Osteocyte (in vitro differentiated cells): ENCODE measurements at regions not wholly inside any gene's neighbourhood (a gene's known extent, or its start where the extent isn't known, plus 50 kb on each side); places are given as distances from the start of the nearest gene placed in this dataset.
"Not testable (repeated sequence)": the region's sequence is repeated elsewhere in the genome, so short reads cannot be mapped to it uniquely, and the experiment has no call there.

ENCODE experiments used
- DNase-seq: peaks from one replicate; pipeline ENCODE4 v3.0.0; 2021; ENCODE audit warnings: mixed read lengths; ENCODE audit not compliant: unreplicated experiment; ENCODE audit errors: extremely low spot score
- H3K27ac Mint-ChIP-seq: one replicate; pipeline ENCODE4 v1.8.0; 2021; ENCODE audit warnings: mild to moderate bottlenecking, mixed read lengths; ENCODE audit not compliant: unreplicated experiment
- H3K27me3 Mint-ChIP-seq: one replicate; pipeline ENCODE4 v1.8.0; 2021; ENCODE audit warnings: mixed read lengths; ENCODE audit not compliant: unreplicated experiment
- H3K36me3 Mint-ChIP-seq: one replicate; pipeline ENCODE4 v1.8.0; 2021; ENCODE audit warnings: mixed read lengths; ENCODE audit not compliant: unreplicated experiment
- H3K4me1 Mint-ChIP-seq: one replicate; pipeline ENCODE4 v1.8.0; 2021; ENCODE audit warnings: mixed read lengths; ENCODE audit not compliant: unreplicated experiment
- H3K4me3 Mint-ChIP-seq: one replicate; pipeline ENCODE4 v1.8.0; 2021; ENCODE audit warnings: mild to moderate bottlenecking, moderate library complexity, mixed read lengths; ENCODE audit not compliant: unreplicated experiment
- H3K9me3 Mint-ChIP-seq: one replicate; pipeline ENCODE4 v1.8.0; 2021; ENCODE audit warnings: mixed read lengths; ENCODE audit not compliant: unreplicated experiment
- TF ChIP-seq, protein P1 (sequence below): fragments of 200-600 bp; sonication (generic); IDR thresholded peaks from 2 replicates; pipeline ENCODE4 v1.5.0; 2021; ENCODE audit warnings: antibody characterized with exemption, mild to moderate bottlenecking, moderate library complexity

DNA sequence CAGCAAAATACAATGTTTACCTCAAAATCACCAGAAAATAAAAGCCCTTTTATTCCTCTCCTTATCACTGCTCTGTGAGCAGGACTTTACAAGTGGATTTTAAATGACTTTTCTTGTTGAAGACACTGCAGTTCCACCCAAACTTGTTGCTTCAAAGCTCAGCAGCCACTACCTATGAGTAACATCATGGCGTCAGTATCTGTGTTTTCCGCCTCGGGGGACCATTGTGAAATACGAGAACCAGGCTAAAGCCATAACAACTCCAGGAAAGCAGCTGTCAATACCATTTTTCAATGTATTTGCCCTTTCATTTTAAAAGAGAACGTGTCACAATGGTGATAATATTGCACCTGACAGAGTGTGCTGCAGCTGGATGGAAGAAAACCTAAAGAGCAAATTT is 284.0 kb upstream of the RNF32 start:
- Mint-ChIP-seq H3K4me3 (no peak overlapping the region), H3K4me1 (no peaks in the 10 kb centered on the region), H3K36me3 (no peaks in the 10 kb centered on the region), H3K27ac (no peak overlapping the region), H3K9me3 (peaks cover 18% of the 10 kb centered on the region), H3K27me3 (no peaks in the 10 kb centered on the region)
- no peak for DNase-seq
- TF ChIP-seq, protein P1, sequence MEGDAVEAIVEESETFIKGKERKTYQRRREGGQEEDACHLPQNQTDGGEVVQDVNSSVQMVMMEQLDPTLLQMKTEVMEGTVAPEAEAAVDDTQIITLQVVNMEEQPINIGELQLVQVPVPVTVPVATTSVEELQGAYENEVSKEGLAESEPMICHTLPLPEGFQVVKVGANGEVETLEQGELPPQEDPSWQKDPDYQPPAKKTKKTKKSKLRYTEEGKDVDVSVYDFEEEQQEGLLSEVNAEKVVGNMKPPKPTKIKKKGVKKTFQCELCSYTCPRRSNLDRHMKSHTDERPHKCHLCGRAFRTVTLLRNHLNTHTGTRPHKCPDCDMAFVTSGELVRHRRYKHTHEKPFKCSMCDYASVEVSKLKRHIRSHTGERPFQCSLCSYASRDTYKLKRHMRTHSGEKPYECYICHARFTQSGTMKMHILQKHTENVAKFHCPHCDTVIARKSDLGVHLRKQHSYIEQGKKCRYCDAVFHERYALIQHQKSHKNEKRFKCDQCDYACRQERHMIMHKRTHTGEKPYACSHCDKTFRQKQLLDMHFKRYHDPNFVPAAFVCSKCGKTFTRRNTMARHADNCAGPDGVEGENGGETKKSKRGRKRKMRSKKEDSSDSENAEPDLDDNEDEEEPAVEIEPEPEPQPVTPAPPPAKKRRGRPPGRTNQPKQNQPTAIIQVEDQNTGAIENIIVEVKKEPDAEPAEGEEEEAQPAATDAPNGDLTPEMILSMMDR, result no peak

DNA sequence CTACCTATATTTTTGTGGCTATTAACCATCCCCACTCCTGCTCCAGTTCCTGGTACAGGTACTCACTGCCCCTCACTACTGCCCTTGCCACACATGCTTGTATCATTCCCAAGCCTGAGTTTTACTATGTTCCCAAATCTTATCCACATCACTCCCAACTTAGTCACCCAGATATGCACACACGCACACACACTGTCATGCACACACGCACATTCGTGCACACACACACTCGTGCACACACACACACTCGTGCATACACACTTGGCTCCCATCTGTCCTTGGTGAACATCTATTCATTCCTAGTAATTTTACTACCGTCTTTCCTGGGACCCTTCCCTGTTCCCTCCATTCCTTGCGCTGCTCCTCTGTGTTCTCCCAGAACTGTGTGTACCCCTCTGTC is 287.2 kb upstream of the RNF32 start:
- H3K27me3 Mint-ChIP-seq, result no peaks in the 10 kb centered on the region
- no peak overlapping the region for H3K4me3 Mint-ChIP-seq
- H3K9me3 Mint-ChIP-seq, result peaks cover 23% of the 10 kb centered on the region
- no peak overlapping the region for H3K27ac Mint-ChIP-seq
- H3K36me3 Mint-ChIP-seq, result no peaks in the 10 kb centered on the region
- no peak for DNase-seq
- no peaks in the 10 kb centered on the region for H3K4me1 Mint-ChIP-seq
- TF ChIP-seq, protein P1, result no peak

DNA sequence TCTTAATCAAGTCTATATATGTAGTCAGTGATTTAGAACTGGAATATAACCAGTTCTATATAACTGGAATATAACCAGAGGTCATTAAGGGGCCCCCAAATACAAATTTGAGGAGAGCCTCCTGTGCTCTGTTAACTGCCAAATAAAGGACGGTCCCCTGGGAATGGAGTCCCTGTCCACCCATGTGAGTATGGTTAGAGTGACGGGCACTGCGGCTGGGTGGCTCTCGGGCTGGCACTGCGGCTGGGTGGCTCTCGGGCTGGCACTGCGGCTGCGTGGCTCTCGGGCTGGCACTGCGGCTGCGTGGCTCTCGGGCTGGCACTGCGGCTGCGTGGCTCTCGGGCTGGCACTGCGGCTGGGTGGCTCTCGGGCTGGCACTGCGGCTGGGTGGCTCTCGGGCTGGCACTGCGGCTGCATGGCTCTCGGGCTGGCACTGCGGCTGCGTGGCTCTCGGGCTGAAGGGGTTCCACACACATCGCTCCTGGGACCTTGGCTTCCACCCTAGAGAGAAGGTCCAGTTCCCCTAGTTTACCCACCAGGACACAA is 292.8 kb upstream of the RNF32 start:
- not testable (repeated sequence) for H3K27ac Mint-ChIP-seq

DNA sequence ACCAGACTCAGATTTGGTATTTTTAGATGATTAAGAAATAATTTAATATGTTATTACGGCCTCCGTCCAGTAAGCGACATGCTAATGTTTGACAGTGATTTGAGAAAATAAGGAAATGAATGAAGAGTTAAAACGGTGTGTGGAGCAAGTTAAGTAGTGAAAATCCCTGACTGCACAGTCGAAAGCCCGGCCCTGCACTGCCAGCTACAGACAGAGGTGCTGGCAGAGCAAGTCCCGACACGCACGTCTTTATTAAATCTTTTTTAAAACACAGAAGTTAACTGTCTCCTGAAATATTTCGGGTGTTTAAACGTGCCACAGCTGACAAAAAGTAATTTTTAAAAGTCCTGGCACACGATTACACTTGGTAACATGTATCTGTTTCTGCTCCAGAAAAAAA is 293.4 kb upstream of the RNF32 start:
- H3K27ac Mint-ChIP-seq, result no peak overlapping the region
- H3K4me3 Mint-ChIP-seq, result no peak overlapping the region
- no peaks in the 10 kb centered on the region for H3K27me3 Mint-ChIP-seq
- DNase-seq, result no peak
- peaks cover 22% of the 10 kb centered on the region for H3K9me3 Mint-ChIP-seq
- no peaks in the 10 kb centered on the region for H3K36me3 Mint-ChIP-seq
- TF ChIP-seq, protein P1, result no peak
- H3K4me1 Mint-ChIP-seq, result no peaks in the 10 kb centered on the region

More for the DNA sequence above, 292.8 kb upstream of the RNF32 start:
- not testable (repeated sequence) for DNase-seq, H3K36me3 Mint-ChIP-seq, H3K4me1 Mint-ChIP-seq, H3K27me3 Mint-ChIP-seq, H3K4me3 Mint-ChIP-seq
- H3K9me3 Mint-ChIP-seq, result peaks cover 21% of the 10 kb centered on the region

DNA sequence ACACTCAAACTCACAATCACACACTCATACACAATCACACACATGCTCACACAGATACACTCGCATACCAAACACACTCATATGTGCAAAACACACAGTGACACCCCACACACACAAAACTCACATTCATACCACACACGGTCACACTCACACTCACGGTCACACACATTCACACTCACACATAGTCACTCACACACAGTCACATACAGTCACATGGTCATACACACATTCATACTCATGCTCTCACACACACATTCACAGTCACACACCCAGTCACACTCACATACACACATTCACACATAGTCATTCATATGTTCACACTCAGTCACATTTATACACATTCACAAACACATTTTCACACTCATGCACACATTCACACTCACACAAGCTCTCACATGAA is 296.0 kb upstream of the RNF32 start:
- Mint-ChIP-seq H3K27ac (no peak overlapping the region), H3K4me3 (no peak overlapping the region), H3K4me1 (no peaks in the 10 kb centered on the region), H3K36me3 (no peaks in the 10 kb centered on the region), H3K9me3 (peaks cover 18% of the 10 kb centered on the region), H3K27me3 (no peaks in the 10 kb centered on the region)
- DNase-seq, result no peak
- TF ChIP-seq, protein P1, result no peak

DNA sequence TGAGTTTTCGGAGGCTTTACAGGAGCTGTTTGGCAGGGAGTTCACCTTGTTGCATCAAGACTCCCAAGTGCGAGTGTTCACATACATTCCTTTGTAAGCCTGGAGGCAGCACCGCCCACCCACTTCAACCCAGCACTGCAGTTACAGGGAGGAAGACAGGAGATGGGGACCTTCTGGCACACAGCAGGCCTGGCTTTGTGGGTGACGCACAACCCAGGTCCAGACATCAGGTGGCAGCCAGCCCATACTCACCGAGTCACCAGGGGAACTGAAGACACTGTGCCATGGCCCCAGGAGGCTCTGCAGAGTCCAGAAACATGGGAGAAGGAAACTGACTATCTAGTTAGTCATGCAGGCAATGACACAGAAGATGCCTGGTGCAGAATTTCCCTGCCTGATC is 305.9 kb upstream of the RNF32 start:
- H3K27me3 Mint-ChIP-seq, result no peaks in the 10 kb centered on the region
- DNase-seq, result no peak
- H3K36me3 Mint-ChIP-seq, result peaks cover 2% of the 10 kb centered on the region
- H3K4me3 Mint-ChIP-seq, result no peak overlapping the region
- no peak overlapping the region for H3K27ac Mint-ChIP-seq
- H3K4me1 Mint-ChIP-seq, result no peaks in the 10 kb centered on the region
- TF ChIP-seq, protein P1, result no peak
- H3K9me3 Mint-ChIP-seq, result peaks cover 25% of the 10 kb centered on the region
